H9 (cell line): ENCODE measurements at regions not wholly inside any gene's neighbourhood (a gene's known extent, or its start where the extent isn't known, plus 50 kb on each side); places are given as distances from the start of the nearest gene placed in this dataset.

Experiments
- DNase-seq: peaks from one replicate; pipeline ENCODE4 v3.0.0-alpha.2; 2017
- H2AFZ ChIP-seq: one replicate; pipeline ENCODE4 v1.6.1; 2013; ENCODE audit warnings: mild to moderate bottlenecking, low read length, control low read depth, moderate library complexity
- H2AK5ac ChIP-seq: 2 replicates; pipeline ENCODE4 v1.6.1; 2013; ENCODE audit warnings: low read length, control low read depth, mixed read lengths; ENCODE audit not compliant: insufficient read length
- H2BK120ac ChIP-seq: one replicate; pipeline ENCODE4 v1.6.1; 2013; ENCODE audit warnings: low read depth, mild to moderate bottlenecking, low read length, control low read depth, inconsistent platforms; ENCODE audit not compliant: poor library complexity, severe bottlenecking
- H2BK12ac ChIP-seq: 2 replicates; pipeline ENCODE4 v1.6.1; 2013; ENCODE audit warnings: low read length, control low read depth, mixed read lengths, low read depth; ENCODE audit not compliant: insufficient read length
- H2BK15ac ChIP-seq: 2 replicates; pipeline ENCODE4 v1.6.1; 2013; ENCODE audit warnings: low read depth, low read length, control low read depth
- H2BK20ac ChIP-seq: one replicate; pipeline ENCODE4 v1.6.1; 2013; ENCODE audit warnings: low read depth, mild to moderate bottlenecking, low read length, control low read depth, inconsistent platforms; ENCODE audit not compliant: poor library complexity, severe bottlenecking
- H2BK5ac ChIP-seq: 2 replicates; pipeline ENCODE4 v1.6.1; 2013; ENCODE audit warnings: low read length, control low read depth, mixed read lengths; ENCODE audit not compliant: insufficient read length
- H3K14ac ChIP-seq: 2 replicates; pipeline ENCODE4 v1.6.1; 2013; ENCODE audit warnings: low read length, control low read depth; ENCODE audit not compliant: insufficient read depth
- H3K18ac ChIP-seq: 2 replicates; pipeline ENCODE4 v1.6.1; 2013; ENCODE audit warnings: low read depth, mild to moderate bottlenecking, mixed read lengths, low read length, control low read depth; ENCODE audit not compliant: insufficient read length
- H3K23ac ChIP-seq: 2 replicates; pipeline ENCODE4 v1.6.1; 2013; ENCODE audit warnings: low read length, control low read depth, mixed read lengths, low read depth; ENCODE audit not compliant: insufficient read length
- H3K23me2 ChIP-seq: 2 replicates; pipeline ENCODE4 v1.6.1; 2013; ENCODE audit warnings: low read depth, mild to moderate bottlenecking, mixed read lengths, low read length, control low read depth; ENCODE audit not compliant: insufficient read length, poor library complexity, severe bottlenecking
- H3K27ac ChIP-seq: 2 replicates; pipeline ENCODE4 v1.5.1; 2013; ENCODE audit warnings: low read length, control low read depth, mixed read lengths, low read depth; ENCODE audit not compliant: insufficient read length
- H3K27me3 ChIP-seq: 2 replicates; pipeline ENCODE4 v1.6.1; 2013; ENCODE audit warnings: low read length, control low read depth, inconsistent platforms; ENCODE audit not compliant: insufficient read depth
- H3K4ac ChIP-seq: 2 replicates; pipeline ENCODE4 v1.6.1; 2013; ENCODE audit warnings: low read depth, mild to moderate bottlenecking, control low read depth, inconsistent platforms, low read length, moderate library complexity
- H3K4me1 ChIP-seq: 2 replicates; pipeline ENCODE4 v1.6.1; 2013; ENCODE audit warnings: low read length, control low read depth, inconsistent platforms; ENCODE audit not compliant: insufficient read depth
- H3K4me2 ChIP-seq: 2 replicates; pipeline ENCODE4 v1.6.1; 2013; ENCODE audit warnings: low read length, control low read depth, mixed read lengths; ENCODE audit not compliant: insufficient read length, insufficient read depth
- H3K56ac ChIP-seq: 2 replicates; pipeline ENCODE4 v1.6.1; 2013; ENCODE audit warnings: low read depth, mild to moderate bottlenecking, mixed read lengths, low read length, control low read depth; ENCODE audit not compliant: insufficient read length
- H3K79me1 ChIP-seq: 2 replicates; pipeline ENCODE4 v1.6.1; 2013; ENCODE audit warnings: low read depth, mild to moderate bottlenecking, moderate library complexity, low read length, control low read depth, inconsistent platforms; ENCODE audit not compliant: insufficient read depth, poor library complexity, severe bottlenecking
- H3K79me2 ChIP-seq: 2 replicates; pipeline ENCODE4 v1.6.1; 2013; ENCODE audit warnings: low read length, control low read depth, inconsistent platforms; ENCODE audit not compliant: insufficient read depth
- H3K9ac ChIP-seq: 2 replicates; pipeline ENCODE4 v1.6.1; 2013; ENCODE audit warnings: low read length, control low read depth, mixed read lengths; ENCODE audit not compliant: insufficient read length; ENCODE audit errors: extremely low read depth
- H3K9me3 ChIP-seq: one replicate; pipeline ENCODE4 v1.6.1; 2013; ENCODE audit warnings: low read depth, low read length, inconsistent platforms; ENCODE audit not compliant: control insufficient read depth
- H3T11ph ChIP-seq: one replicate; pipeline ENCODE4 v1.6.1; 2013; ENCODE audit warnings: mild to moderate bottlenecking, low read length, control low read depth, inconsistent platforms
- H4K20me1 ChIP-seq: one replicate; pipeline ENCODE4 v1.6.1; 2013; ENCODE audit not compliant: control insufficient read depth, insufficient read length, insufficient read depth
- H4K5ac ChIP-seq: 2 replicates; pipeline ENCODE4 v1.6.1; 2013; ENCODE audit warnings: low read depth, mild to moderate bottlenecking, mixed read lengths, low read length, control low read depth; ENCODE audit not compliant: insufficient read length
- H4K8ac ChIP-seq: replicated peaks from 2 replicates; pipeline ENCODE4 v1.6.1; 2013; ENCODE audit warnings: low read length, control low read depth, mixed read lengths, low read depth; ENCODE audit not compliant: insufficient read length
- H4K91ac ChIP-seq: 2 replicates; pipeline ENCODE4 v1.6.1; 2013; ENCODE audit warnings: low read depth, mild to moderate bottlenecking, moderate library complexity, mixed read lengths, low read length, control low read depth; ENCODE audit not compliant: insufficient read length
- H3K27ac Mint-ChIP-seq, 3 experiments: 2 replicates in 2 of 3; 3 replicates in 1 of 3; pipeline ENCODE4 v1.8.0; 2020 to 2021; ENCODE audit warnings: mixed read lengths in 3 of 3, mild to moderate bottlenecking in 1 of 3, moderate library complexity in 1 of 3
- H3K27me3 Mint-ChIP-seq: 2 replicates; pipeline ENCODE4 v1.8.0; 2021; ENCODE audit warnings: low read depth, mild to moderate bottlenecking, moderate library complexity, mixed read lengths
- H3K36me3 Mint-ChIP-seq, 3 experiments: 2 replicates in 2 of 3; 3 replicates in 1 of 3; pipeline ENCODE4 v1.8.0; 2020 to 2021; ENCODE audit warnings: low read depth in 3 of 3, mixed read lengths in 3 of 3; ENCODE audit not compliant: insufficient read depth in 1 of 3
- H3K4me1 Mint-ChIP-seq, 2 experiments: 2 replicates each; pipeline ENCODE4 v1.8.0; 2020; ENCODE audit warnings: mixed read lengths in 2 of 2
- H3K4me3 Mint-ChIP-seq, 2 experiments: 2 replicates in 1 of 2; 3 replicates in 1 of 2; pipeline ENCODE4 v1.8.0; 2020 to 2021; ENCODE audit warnings: mild to moderate bottlenecking in 2 of 2, mixed read lengths in 2 of 2, moderate library complexity in 1 of 2
- H3K9me3 Mint-ChIP-seq, 2 experiments: 2 replicates in 1 of 2; 3 replicates in 1 of 2; pipeline ENCODE4 v1.8.0; 2020; ENCODE audit warnings: mild to moderate bottlenecking in 2 of 2, mixed read lengths in 2 of 2, moderate library complexity in 1 of 2
- WGBS: extraction: QIAGEN DNeasy Blood & Tissue Kit; methylation state at CpG from one replicate; pipeline ENCODE4 v1.1.7; 2013; ENCODE audit warnings: missing lambda C conversion rate, low lambda C conversion rate, mixed read lengths; ENCODE audit not compliant: insufficient read length; ENCODE audit errors: extremely low coverage; 5-methylcytosine and 5-hydroxymethylcytosine counted together
- TF ChIP-seq, protein P1 (sequence below): fragments of 200-600 bp; sonication (generic); conservative IDR thresholded peaks from 3 replicates; pipeline ENCODE4 v1.8.0; 2021; ENCODE audit warnings: antibody characterized with exemption, mild to moderate bottlenecking

DNA sequence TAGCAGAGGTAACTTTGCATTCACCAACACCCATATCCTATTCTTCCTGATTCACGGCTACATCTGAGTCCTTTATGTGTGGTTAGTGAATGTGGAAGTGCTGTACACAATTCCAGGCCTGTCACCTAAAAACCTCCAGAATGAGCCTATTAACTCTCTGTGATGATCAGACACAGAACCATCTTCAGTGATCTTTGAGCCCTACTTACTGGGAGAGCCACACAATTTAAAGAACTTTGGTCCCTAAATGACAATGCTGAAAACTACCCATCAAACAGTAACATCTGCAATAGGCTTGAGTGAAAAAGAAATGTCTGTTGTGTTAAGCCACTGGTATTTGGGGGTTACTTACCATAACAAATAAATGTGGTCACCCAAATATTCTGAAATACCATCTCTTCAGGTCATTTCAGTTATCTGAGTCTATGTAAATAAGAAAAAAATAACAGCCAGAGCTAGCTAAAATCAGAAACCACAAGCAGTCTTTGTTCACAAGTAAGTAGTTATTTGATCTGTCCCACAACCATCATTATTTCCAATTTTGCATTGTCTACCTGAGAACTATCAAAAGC lies 145.7 kb downstream of the HGF start:
- Mint-ChIP-seq H3K4me3 (no peak overlapping the region), H3K27ac (peak overlapping the region in 1 of 3 experiments; percentile 24; a peak in 1 of 7 replicates), H3K36me3 (no peaks in the 10 kb centered on the region), H3K4me1 (peaks cover 4 to 5% of the 10 kb centered on the region in 2 experiments; a peak in 3 of 4 replicates), H3K27me3 (no peaks in the 10 kb centered on the region), H3K9me3 (no peaks in the 10 kb centered on the region)
- H2BK5ac ChIP-seq: no peak overlapping the region
- no peaks in the 10 kb centered on the region for H3K23me2 ChIP-seq
- no CpG with 5 or more reads among the region's 1 CpG for WGBS
- H4K8ac ChIP-seq: no peak overlapping the region
- no peak overlapping the region for H3K4me2 ChIP-seq
- H3K4me1 ChIP-seq: no peaks in the 10 kb centered on the region
- no peak overlapping the region for H2AFZ ChIP-seq
- H2BK12ac ChIP-seq: no peak overlapping the region
- TF ChIP-seq, protein P1, sequence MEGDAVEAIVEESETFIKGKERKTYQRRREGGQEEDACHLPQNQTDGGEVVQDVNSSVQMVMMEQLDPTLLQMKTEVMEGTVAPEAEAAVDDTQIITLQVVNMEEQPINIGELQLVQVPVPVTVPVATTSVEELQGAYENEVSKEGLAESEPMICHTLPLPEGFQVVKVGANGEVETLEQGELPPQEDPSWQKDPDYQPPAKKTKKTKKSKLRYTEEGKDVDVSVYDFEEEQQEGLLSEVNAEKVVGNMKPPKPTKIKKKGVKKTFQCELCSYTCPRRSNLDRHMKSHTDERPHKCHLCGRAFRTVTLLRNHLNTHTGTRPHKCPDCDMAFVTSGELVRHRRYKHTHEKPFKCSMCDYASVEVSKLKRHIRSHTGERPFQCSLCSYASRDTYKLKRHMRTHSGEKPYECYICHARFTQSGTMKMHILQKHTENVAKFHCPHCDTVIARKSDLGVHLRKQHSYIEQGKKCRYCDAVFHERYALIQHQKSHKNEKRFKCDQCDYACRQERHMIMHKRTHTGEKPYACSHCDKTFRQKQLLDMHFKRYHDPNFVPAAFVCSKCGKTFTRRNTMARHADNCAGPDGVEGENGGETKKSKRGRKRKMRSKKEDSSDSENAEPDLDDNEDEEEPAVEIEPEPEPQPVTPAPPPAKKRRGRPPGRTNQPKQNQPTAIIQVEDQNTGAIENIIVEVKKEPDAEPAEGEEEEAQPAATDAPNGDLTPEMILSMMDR: no peak
- no peak for DNase-seq
- H3K18ac ChIP-seq: no peak overlapping the region
- H4K91ac ChIP-seq: no peak overlapping the region
- peak overlapping the region; percentile 36 for H3T11ph ChIP-seq
- no peak overlapping the region for H3K14ac ChIP-seq
- H3K79me2 ChIP-seq: no peaks in the 10 kb centered on the region
- H3K4ac ChIP-seq: no peak overlapping the region
- H2BK20ac ChIP-seq: no peak overlapping the region
- H3K27ac ChIP-seq: no peak overlapping the region
- no peaks in the 10 kb centered on the region for H3K9me3 ChIP-seq
- no peak overlapping the region for H2AK5ac ChIP-seq
- no peak overlapping the region for H2BK15ac ChIP-seq
- no peaks in the 10 kb centered on the region for H3K79me1 ChIP-seq
- H4K20me1 ChIP-seq: no peaks in the 10 kb centered on the region
- H4K5ac ChIP-seq: no peak overlapping the region
- no peak overlapping the region for H3K56ac ChIP-seq
- no peak overlapping the region for H3K23ac ChIP-seq
- no peak overlapping the region for H3K9ac ChIP-seq
- no peaks in the 10 kb centered on the region for H3K27me3 ChIP-seq
- no peak overlapping the region for H2BK120ac ChIP-seq
